ENCODE measurements at regions not wholly inside any gene's neighbourhood (a gene's known extent, or its start where the extent isn't known, plus 50 kb on each side); places are given as distances from the start of the nearest gene placed in this dataset.

- H3K27ac ChIP-seq: no peak overlapping the region
- TF ChIP-seq, protein P1, sequence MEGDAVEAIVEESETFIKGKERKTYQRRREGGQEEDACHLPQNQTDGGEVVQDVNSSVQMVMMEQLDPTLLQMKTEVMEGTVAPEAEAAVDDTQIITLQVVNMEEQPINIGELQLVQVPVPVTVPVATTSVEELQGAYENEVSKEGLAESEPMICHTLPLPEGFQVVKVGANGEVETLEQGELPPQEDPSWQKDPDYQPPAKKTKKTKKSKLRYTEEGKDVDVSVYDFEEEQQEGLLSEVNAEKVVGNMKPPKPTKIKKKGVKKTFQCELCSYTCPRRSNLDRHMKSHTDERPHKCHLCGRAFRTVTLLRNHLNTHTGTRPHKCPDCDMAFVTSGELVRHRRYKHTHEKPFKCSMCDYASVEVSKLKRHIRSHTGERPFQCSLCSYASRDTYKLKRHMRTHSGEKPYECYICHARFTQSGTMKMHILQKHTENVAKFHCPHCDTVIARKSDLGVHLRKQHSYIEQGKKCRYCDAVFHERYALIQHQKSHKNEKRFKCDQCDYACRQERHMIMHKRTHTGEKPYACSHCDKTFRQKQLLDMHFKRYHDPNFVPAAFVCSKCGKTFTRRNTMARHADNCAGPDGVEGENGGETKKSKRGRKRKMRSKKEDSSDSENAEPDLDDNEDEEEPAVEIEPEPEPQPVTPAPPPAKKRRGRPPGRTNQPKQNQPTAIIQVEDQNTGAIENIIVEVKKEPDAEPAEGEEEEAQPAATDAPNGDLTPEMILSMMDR (IDR thresholded peaks at IDR 0.05): no peak
- TF ChIP-seq ZFX (IDR thresholded peaks at IDR 0.05; ENCODE audit: borderline replicate concordance): no peak
Observed at GRCh38 chr9:107944387-107944786, 454.8 kb upstream of the KLF4 start.

DNA sequence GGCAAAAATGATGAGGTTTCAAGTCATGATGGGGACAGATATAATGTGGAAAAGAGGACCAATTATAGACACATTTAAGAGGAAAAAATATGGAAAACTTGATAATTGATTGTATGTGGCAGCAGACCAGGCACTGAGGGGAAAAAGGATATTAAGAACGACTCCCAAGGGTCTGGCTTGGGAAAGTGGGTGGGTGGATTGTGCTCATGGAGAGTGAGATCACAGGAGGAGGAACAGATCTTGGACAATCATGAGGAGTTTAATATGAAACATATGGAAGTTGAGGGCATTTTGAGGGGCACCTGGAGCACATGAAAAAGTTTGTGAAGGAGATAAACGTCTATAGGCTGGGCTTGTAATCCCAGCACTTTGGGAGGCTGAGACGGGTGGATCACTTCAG, 454.3 kb upstream of the KLF4 start:
- H3K27ac ChIP-seq: no peak overlapping the region
- TF ChIP-seq, protein P1 (IDR thresholded peaks at IDR 0.05): no peak
- TF ChIP-seq ZFX (IDR thresholded peaks at IDR 0.05; ENCODE audit: borderline replicate concordance): no peak

DNA sequence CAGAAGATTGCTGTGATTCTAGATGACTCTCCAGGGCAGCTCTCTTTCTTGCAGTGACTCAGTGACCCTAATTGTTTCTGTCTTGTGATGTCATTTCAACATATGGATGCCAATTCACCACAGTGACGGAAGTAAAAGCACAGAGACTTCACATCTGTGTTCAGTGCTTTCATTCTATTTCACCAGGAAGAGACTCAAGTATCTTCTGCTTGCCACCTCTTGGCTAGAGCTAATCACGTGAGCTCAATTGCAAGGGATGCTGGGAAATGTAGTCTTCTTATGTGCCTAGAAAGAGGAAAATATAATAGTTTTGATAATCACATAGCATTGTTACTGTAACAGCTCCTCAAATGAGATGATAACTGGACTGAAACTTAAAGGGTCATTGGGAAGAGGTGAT, 453.3 kb upstream of the KLF4 start:
- TF ChIP-seq ZFX (IDR thresholded peaks at IDR 0.05; ENCODE audit: borderline replicate concordance): no peak
- TF ChIP-seq, protein P1 (IDR thresholded peaks at IDR 0.05): no peak
- no peak overlapping the region for H3K27ac ChIP-seq

DNA sequence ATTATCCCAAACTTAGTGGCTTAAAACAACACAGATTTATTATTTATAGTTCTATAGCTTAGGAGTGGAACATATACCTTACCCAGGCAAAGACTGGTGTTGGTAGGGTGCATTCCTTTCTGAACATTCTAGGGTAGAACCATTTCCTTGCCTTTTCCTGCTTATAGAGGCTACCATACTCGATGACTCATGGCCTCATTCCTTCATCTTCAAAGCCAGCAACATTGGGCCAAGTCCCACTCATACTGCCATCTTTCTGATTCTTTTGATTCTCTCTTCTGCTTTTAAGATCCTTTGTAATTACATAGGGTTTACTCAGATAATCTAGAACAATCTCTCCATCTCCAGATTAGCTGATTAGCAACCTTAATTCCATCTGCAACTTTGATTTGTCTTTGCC, 452.7 kb upstream of the KLF4 start:
- TF ChIP-seq ZFX (IDR thresholded peaks at IDR 0.05; ENCODE audit: borderline replicate concordance): no peak
- TF ChIP-seq, protein P1 (IDR thresholded peaks at IDR 0.05): no peak
- H3K27ac ChIP-seq: no peak overlapping the region

DNA sequence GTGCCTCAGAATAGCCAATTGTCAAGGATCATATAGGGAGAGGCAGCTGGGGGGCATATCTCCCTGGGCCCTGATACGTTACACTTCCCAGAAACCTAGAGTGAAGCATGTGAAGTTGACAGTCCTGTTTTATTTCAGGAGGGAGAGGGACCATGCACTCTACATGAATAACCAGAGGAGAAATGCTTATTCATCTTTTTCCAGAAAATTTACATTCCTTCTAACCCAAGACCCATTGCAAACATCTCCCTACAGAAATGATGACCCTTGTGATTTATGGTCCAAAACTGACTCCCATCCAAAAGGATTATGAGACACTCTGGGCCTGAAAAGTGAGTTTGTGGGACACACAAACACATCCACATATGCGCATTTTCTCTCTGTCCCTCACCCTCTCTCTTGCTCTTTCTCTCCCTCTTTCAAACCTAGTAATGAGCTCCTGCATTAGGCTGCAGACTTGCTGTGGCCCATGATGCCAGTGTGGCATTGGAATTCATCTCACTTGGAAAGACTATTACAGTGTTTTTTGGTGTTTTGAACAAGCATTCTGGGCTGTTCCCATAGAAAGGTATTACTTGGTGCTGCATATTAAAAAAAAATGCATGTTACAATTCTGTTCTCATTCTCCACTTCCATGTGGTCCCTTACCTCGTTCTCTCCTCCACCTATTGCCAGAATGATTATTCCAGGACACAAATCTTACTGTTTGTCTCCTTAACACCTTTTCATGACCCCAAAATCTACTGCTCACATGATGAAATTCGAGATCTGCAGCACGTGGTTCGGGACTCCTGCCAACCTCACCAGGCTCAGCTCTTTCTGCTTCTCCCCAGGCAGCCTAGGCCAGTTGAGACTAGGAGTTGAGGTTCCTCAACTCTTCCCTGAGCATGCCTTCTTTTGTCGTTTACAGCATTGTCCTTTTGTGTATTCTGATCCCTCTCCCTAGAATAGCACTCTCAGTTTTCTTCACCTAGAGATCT, 451.3 kb upstream of the KLF4 start:
- TF ChIP-seq, protein P1 (IDR thresholded peaks at IDR 0.05): no peak
- no peak for TF ChIP-seq ZFX (IDR thresholded peaks at IDR 0.05; ENCODE audit: borderline replicate concordance)
- no peak overlapping the region for H3K27ac ChIP-seq

- H3K27ac ChIP-seq: no peak overlapping the region
- TF ChIP-seq, protein P1 (IDR thresholded peaks at IDR 0.05): no peak
- TF ChIP-seq ZFX (IDR thresholded peaks at IDR 0.05; ENCODE audit: borderline replicate concordance): no peak
Observed at GRCh38 chr9:107938801-107939386, 449.3 kb upstream of the KLF4 start.

DNA sequence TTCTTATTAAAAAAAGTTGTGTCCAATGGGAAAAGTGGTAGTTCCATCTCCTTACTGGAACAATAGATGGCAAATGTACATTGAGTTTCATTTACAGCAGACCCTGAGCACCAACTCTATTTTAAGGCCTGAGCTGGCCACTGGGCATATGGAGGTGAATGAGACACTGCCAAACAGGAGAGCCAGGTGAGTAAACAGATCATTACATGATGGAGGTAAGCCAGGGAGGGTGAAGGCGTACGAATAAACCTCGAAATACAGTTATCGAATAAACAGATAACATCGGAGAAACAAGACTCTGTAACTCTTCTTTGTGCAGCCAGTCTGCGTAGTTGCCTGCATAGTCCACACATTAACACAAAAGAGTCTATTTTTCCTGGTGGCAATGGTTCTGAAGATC, 446.4 kb upstream of the KLF4 start:
- TF ChIP-seq, protein P1 (IDR thresholded peaks at IDR 0.05): no peak
- no peak for TF ChIP-seq ZFX (IDR thresholded peaks at IDR 0.05; ENCODE audit: borderline replicate concordance)
- no peak overlapping the region for H3K27ac ChIP-seq

Measured in 22Rv1 (cell line).